Neuronal stem cell (in vitro differentiated cells): ENCODE measurements at regions not wholly inside any gene's neighbourhood (a gene's known extent, or its start where the extent isn't known, plus 50 kb on each side); places are given as distances from the start of the nearest gene placed in this dataset.
A peak's percentile ranks its signal among the peaks of the same experiment; 100 is the strongest.

Source experiments
- DNase-seq: peaks from one replicate; pipeline ENCODE4 v3.0.0-alpha.2; 2013; ENCODE audit warnings: low spot score
- H2AFZ ChIP-seq: one replicate; pipeline ENCODE4 v1.6.1; 2013; ENCODE audit warnings: mild to moderate bottlenecking, low read length, inconsistent platforms
- H2AK5ac ChIP-seq: 2 replicates; pipeline ENCODE4 v1.6.1; 2013; ENCODE audit warnings: low read depth, mild to moderate bottlenecking, inconsistent platforms, low read length, moderate library complexity, mixed read lengths
- H2BK120ac ChIP-seq: 2 replicates; pipeline ENCODE4 v1.6.1; 2013; ENCODE audit warnings: low read depth, mild to moderate bottlenecking, inconsistent platforms, low read length, moderate library complexity, mixed read lengths
- H2BK12ac ChIP-seq: one replicate; pipeline ENCODE4 v1.6.1; 2013; ENCODE audit warnings: low read length, inconsistent platforms
- H2BK15ac ChIP-seq: 2 replicates; pipeline ENCODE4 v1.6.1; 2013; ENCODE audit warnings: mild to moderate bottlenecking, low read length, inconsistent platforms, mixed read lengths
- H2BK5ac ChIP-seq: one replicate; pipeline ENCODE4 v1.6.1; 2013; ENCODE audit warnings: inconsistent platforms, mild to moderate bottlenecking, low read length, moderate library complexity
- H3K14ac ChIP-seq: one replicate; pipeline ENCODE4 v1.6.1; 2013; ENCODE audit warnings: low read length, inconsistent platforms
- H3K18ac ChIP-seq: 2 replicates; pipeline ENCODE4 v1.6.1; 2013; ENCODE audit warnings: low read length, inconsistent platforms
- H3K23ac ChIP-seq: 2 replicates; pipeline ENCODE4 v1.6.1; 2013; ENCODE audit warnings: low read depth, mild to moderate bottlenecking, mixed read lengths, low read length, inconsistent platforms; ENCODE audit not compliant: poor library complexity
- H3K27ac ChIP-seq: replicated peaks from 3 replicates; pipeline ENCODE4 v1.5.1; 2013; ENCODE audit warnings: low read length, inconsistent platforms
- H3K27me3 ChIP-seq, 3 experiments: 2 replicates each; pipeline ENCODE4 v1.6.1; 2013; ENCODE audit warnings: low read length in 3 of 3, mild to moderate bottlenecking in 2 of 3, inconsistent platforms in 1 of 3, low read depth in 1 of 3, mixed read lengths in 1 of 3, moderate library complexity in 1 of 3; ENCODE audit not compliant: control insufficient read depth in 3 of 3, insufficient read depth in 3 of 3
- H3K36me3 ChIP-seq, 2 donors: replicated peaks in 1 of 2; 2 replicates each; pipeline ENCODE4 v1.6.1; 2013; ENCODE audit warnings: low read length in 2 of 2; ENCODE audit not compliant: control insufficient read depth in 2 of 2, insufficient read depth in 2 of 2
- H3K4ac ChIP-seq: 2 replicates; pipeline ENCODE4 v1.6.1; 2013; ENCODE audit warnings: inconsistent platforms, mild to moderate bottlenecking, low read length, moderate library complexity
- H3K4me1 ChIP-seq, 2 donors: 1 replicate in 1 of 2; 2 replicates in 1 of 2; pipeline ENCODE4 v1.6.1; 2013; ENCODE audit warnings: low read length in 2 of 2, low read depth in 1 of 2; ENCODE audit not compliant: control insufficient read depth in 2 of 2, insufficient read depth in 1 of 2
- H3K4me2 ChIP-seq: one replicate; pipeline ENCODE4 v1.6.1; 2013; ENCODE audit warnings: mild to moderate bottlenecking, low read length, inconsistent platforms; ENCODE audit not compliant: insufficient read depth, poor library complexity, severe bottlenecking
- H3K4me3 ChIP-seq, 2 donors: 2 replicates each; pipeline ENCODE4 v1.5.1; 2013; ENCODE audit warnings: low read length in 2 of 2, mild to moderate bottlenecking in 2 of 2, inconsistent platforms in 1 of 2, moderate library complexity in 1 of 2
- H3K79me1 ChIP-seq: one replicate; pipeline ENCODE4 v1.6.1; 2013; ENCODE audit warnings: low read depth, mild to moderate bottlenecking, inconsistent platforms, low read length, moderate library complexity
- H3K9ac ChIP-seq: one replicate; pipeline ENCODE4 v1.6.1; 2013; ENCODE audit warnings: mild to moderate bottlenecking, low read depth, low read length, inconsistent platforms; ENCODE audit not compliant: poor library complexity
- H3K9me3 ChIP-seq, 2 donors: replicated peaks in 1 of 2; 2 replicates each; pipeline versions ENCODE3 to v1.6.1; 2013; ENCODE audit warnings: low read length in 2 of 2, mild to moderate bottlenecking in 2 of 2, inconsistent platforms in 1 of 2, low read depth in 1 of 2, mixed read lengths in 1 of 2, moderate library complexity in 1 of 2; ENCODE audit not compliant: control insufficient read depth in 2 of 2, insufficient read depth in 1 of 2
- H4K8ac ChIP-seq: one replicate; pipeline ENCODE4 v1.6.1; 2013; ENCODE audit warnings: low read depth, mild to moderate bottlenecking, inconsistent platforms, low read length, moderate library complexity
- H4K91ac ChIP-seq: one replicate; pipeline ENCODE4 v1.6.1; 2013; ENCODE audit warnings: low read length, low read depth, mild to moderate bottlenecking, inconsistent platforms; ENCODE audit not compliant: poor library complexity
- WGBS, 2 donors: extraction: QIAGEN DNeasy Blood & Tissue Kit; methylation state at CpG; one replicate each; pipeline ENCODE4 v1.1.7; 2013; ENCODE audit warnings: missing lambda C conversion rate in 2 of 2, mixed read lengths in 1 of 2; ENCODE audit not compliant: insufficient read length in 2 of 2, insufficient replicate concordance in 1 of 2; ENCODE audit errors: extremely low coverage in 2 of 2; 5-methylcytosine and 5-hydroxymethylcytosine counted together

GRCh38 chr2:188196343-188197008 lies 95.2 kb upstream of the GULP1 start:
- no CpG with 5 or more reads among the region's 2 CpGs for WGBS, 2 donors
- Histone ChIP-seq H3K4me1 (no peaks in the 10 kb centered on the region), H3K9ac (no peak overlapping the region), H3K23ac (no peak overlapping the region), H2BK5ac (no peak overlapping the region), H3K9me3 (no peaks in the 10 kb centered on the region), H2BK15ac (no peak overlapping the region), H3K27ac (no peak overlapping the region), H2AFZ (peak overlapping the region; percentile 34), H2BK120ac (no peak overlapping the region), H2AK5ac (no peak overlapping the region), H3K14ac (no peak overlapping the region), H3K18ac (no peak overlapping the region), H4K91ac (no peak overlapping the region), H3K79me1 (no peaks in the 10 kb centered on the region), H3K4ac (no peak overlapping the region), H3K27me3 (no peaks in the 10 kb centered on the region), H3K36me3 (no peaks in the 10 kb centered on the region), H2BK12ac (no peak overlapping the region), H3K4me3 (no peak overlapping the region), H3K4me2 (no peak overlapping the region), H4K8ac (no peak overlapping the region)
- no peak for DNase-seq

DNA sequence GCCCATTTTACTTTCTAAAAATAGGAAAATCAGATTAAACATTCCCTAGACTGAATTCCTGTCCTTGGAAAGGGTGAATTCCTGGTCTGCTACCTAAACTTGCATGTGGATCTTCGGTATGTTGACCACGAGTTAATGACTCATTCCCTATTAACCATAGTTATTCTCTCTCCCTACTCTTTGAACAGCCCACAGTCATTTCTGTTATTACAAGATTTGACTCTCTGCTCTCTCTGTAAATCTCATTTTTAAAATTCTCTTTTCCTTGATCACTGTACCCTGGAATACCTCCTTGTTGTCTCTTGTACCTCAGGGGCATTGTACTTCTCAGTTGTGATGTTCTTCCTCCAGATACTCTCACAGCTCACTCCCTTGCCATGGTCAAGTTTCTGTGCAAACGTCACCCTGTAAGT lies 92.0 kb upstream of the GULP1 start:
- Histone ChIP-seq H2BK12ac (no peak overlapping the region), H2AFZ (no peak overlapping the region), H2BK15ac (no peak overlapping the region), H3K27ac (no peak overlapping the region), H3K4me1 (no peaks in the 10 kb centered on the region), H3K23ac (no peak overlapping the region), H2AK5ac (no peak overlapping the region), H3K4me2 (no peak overlapping the region), H4K8ac (no peak overlapping the region), H3K9me3 (no peaks in the 10 kb centered on the region), H2BK5ac (no peak overlapping the region), H3K18ac (no peak overlapping the region), H3K14ac (no peak overlapping the region), H3K27me3 (no peaks in the 10 kb centered on the region), H3K4me3 (no peak overlapping the region), H3K4ac (no peak overlapping the region), H2BK120ac (no peak overlapping the region), H3K9ac (no peak overlapping the region), H3K79me1 (no peaks in the 10 kb centered on the region), H4K91ac (no peak overlapping the region), H3K36me3 (no peaks in the 10 kb centered on the region)
- DNase-seq = no peak
- no CpG with 5 or more reads among the region's 3 CpGs for WGBS, 2 donors

DNA sequence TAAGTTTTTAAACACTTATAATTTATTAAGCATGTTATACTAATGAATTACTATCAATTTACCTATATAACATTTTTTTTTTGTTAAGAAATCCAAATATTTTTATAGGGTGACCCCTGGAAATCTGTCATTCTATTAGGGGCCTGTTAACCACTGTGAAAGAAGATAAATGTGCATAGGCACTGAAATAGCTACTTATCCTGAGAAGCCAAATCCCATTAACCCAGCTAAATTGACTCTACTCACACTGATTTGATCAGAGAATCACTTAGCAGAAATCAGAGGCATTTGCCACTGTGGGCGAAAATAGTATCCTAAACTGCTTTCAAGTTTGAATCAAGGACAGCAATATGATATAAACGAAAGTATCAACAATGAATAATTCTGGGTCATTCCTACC lies 90.0 kb upstream of the GULP1 start:
- Histone ChIP-seq H4K91ac (no peak overlapping the region), H3K4me2 (no peak overlapping the region), H3K14ac (no peak overlapping the region), H3K27me3 (no peaks in the 10 kb centered on the region), H2BK120ac (no peak overlapping the region), H3K27ac (no peak overlapping the region), H2BK12ac (no peak overlapping the region), H3K18ac (no peak overlapping the region), H3K4ac (no peak overlapping the region), H2BK5ac (no peak overlapping the region), H3K23ac (no peak overlapping the region), H3K9ac (no peak overlapping the region), H3K4me3 (no peak overlapping the region), H3K36me3 (no peaks in the 10 kb centered on the region), H4K8ac (no peak overlapping the region), H2AFZ (no peak overlapping the region), H2AK5ac (no peak overlapping the region), H3K9me3 (no peaks in the 10 kb centered on the region), H3K4me1 (no peaks in the 10 kb centered on the region), H3K79me1 (no peaks in the 10 kb centered on the region), H2BK15ac (no peak overlapping the region)
- WGBS, 2 donors = no CpG with 5 or more reads among the region's 2 CpGs
- DNase-seq = no peak

- Histone ChIP-seq H3K4me3 (no peak overlapping the region), H3K9me3 (no peaks in the 10 kb centered on the region), H4K8ac (no peak overlapping the region), H3K9ac (no peak overlapping the region), H2BK12ac (no peak overlapping the region), H3K27me3 (no peaks in the 10 kb centered on the region), H3K18ac (no peak overlapping the region), H2BK120ac (no peak overlapping the region), H3K14ac (no peak overlapping the region), H2BK5ac (no peak overlapping the region), H3K27ac (no peak overlapping the region), H4K91ac (no peak overlapping the region), H3K79me1 (no peaks in the 10 kb centered on the region), H3K4me2 (no peak overlapping the region), H2BK15ac (no peak overlapping the region), H3K4ac (no peak overlapping the region), H3K36me3 (no peaks in the 10 kb centered on the region), H2AFZ (no peak overlapping the region), H2AK5ac (no peak overlapping the region), H3K4me1 (no peaks in the 10 kb centered on the region), H3K23ac (no peak overlapping the region)
- no peak for DNase-seq
- no CpG with 5 or more reads among the region's 1 CpG for WGBS, 2 donors
Observed at GRCh38 chr2:188202777-188203176, 88.9 kb upstream of the GULP1 start.
